ENCODE measurements at regions not wholly inside any gene's neighbourhood (a gene's known extent, or its start where the extent isn't known, plus 50 kb on each side); places are given as distances from the start of the nearest gene placed in this dataset.

DNA sequence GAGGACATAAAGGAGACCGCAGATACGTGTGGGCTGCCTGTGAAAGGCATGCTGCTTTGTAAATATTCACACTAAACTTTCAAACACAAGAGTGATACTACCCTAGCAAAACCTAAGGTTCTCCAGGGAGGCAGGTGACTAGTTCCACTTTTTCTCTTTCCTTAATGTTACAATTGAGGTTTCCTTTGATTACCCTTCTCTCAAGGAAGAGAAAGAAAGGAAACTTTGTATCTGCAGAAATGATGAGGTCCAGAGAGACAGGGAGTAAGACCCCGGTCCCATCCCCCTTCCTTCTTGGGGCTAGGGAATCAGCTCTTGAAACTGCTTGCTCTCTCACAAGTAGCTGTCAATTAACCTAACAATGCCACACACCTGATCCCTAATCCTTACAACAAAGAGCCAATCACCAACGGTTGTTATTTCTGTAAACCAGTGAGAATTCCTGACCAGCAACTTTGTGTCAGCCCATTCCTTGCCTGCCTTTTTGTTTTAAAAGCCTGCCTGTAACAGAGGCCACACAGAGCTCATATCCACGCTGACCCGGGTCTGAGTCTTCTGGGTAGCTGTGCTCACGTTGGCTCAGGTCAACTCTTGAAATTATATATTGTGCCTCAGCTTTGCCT is 754.8 kb upstream of the FRG1 start:
- H3K4me3 ChIP-seq (ENCODE audit: low read depth, low read length) = no peak overlapping the region
- TF ChIP-seq CTCF (IDR thresholded peaks at IDR 0.05; ENCODE audit: insufficient read depth, low read length) = no peak
- no peak for DNase-seq (ENCODE audit: low read depth)

DNA sequence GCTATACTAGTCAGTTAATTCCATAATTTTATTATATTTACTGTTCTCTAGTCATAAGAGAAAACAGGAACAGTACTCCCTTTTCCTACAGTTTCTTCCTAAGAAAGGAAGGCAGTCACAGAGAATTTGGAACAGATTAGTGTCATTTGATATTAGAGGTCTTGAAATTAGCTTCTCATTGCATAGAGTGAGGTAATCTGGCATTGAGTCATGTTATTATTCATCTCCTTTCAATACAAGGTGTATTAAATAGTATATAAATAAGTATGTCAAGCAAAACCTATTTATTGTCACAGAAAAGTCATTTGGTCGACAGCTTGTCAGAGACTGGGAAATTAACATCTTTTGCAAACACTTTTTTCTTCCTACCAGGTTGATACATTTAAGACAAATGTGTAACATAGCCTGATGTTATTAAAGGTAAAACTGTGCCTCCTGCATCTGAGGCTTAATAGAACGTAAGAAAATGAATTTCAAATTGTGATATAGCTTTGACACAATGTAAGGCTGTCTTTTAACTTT is 753.1 kb upstream of the FRG1 start:
- no peak for DNase-seq (ENCODE audit: low read depth)
- H3K4me3 ChIP-seq (ENCODE audit: low read depth, low read length) = no peak overlapping the region
- no peak for TF ChIP-seq CTCF (IDR thresholded peaks at IDR 0.05; ENCODE audit: insufficient read depth, low read length)

DNA sequence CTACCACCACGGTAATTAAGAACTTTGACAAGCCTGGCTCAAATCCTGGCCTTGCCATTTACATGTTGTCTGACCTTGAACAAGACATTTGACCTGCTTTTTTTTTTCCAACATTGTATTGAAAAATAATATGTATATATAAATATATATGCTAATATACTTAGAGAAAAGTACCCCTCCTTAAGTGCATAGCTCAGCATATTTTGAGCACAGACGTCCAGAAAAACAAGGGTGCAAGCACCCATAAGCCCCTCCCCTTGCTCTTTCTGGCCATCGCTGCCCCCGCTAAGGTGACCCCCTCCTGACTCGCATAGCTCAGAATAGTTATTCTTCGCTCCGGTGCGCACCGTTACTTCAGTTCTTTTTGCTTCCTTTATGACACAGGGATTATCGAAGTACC is 742.0 kb upstream of the FRG1 start:
- no peak for DNase-seq (ENCODE audit: low read depth)
- H3K4me3 ChIP-seq (ENCODE audit: low read depth, low read length) = no peak overlapping the region

GRCh38 chr4:189200353-189200752 is 740.3 kb upstream of the FRG1 start:
- H3K4me3 ChIP-seq (ENCODE audit: low read depth, low read length) = no peak overlapping the region
- no peak for TF ChIP-seq CTCF (IDR thresholded peaks at IDR 0.05; ENCODE audit: insufficient read depth, low read length)
- DNase-seq (ENCODE audit: low read depth) = no peak

More for the DNA sequence above, 742.0 kb upstream of the FRG1 start:
- no peak for TF ChIP-seq CTCF (IDR thresholded peaks at IDR 0.05; ENCODE audit: insufficient read depth, low read length)

DNA sequence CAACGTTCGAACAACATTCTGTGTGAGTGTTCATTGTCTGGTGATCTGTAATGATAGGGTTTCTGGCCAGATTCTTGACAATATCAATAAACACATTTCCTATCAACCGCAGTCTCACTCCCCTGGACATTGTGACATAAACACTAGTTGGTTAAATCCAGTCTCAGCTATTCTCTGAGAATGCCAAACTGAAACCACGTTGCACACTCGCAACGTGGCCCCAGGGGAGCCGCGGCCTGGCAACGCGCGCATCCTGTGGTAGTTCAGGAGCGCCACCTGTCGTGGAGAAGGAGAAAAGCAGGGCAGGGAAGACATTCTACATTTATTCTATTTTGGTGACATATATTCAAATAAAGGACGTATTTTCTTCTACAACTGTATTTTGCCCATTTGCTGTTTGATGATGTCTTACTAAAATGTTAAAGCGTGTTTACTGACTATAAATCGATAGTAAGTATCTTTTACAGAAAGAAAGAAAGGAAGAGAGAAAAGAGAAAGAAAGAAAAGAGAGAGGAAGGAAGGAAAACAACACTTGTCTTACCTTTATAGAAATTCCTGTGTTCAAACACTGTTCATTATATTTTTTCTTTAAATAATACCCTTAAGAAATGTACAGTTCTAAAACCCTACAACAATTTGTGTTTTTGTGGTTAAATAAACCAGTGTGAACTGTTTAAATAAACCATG is 738.3 kb upstream of the FRG1 start:
- peak; percentile 16 for DNase-seq (ENCODE audit: low read depth)
- no peak overlapping the region for H3K4me3 ChIP-seq (ENCODE audit: low read depth, low read length)
- peak; percentile 31 for TF ChIP-seq CTCF (IDR thresholded peaks at IDR 0.05; ENCODE audit: insufficient read depth, low read length)

DNA sequence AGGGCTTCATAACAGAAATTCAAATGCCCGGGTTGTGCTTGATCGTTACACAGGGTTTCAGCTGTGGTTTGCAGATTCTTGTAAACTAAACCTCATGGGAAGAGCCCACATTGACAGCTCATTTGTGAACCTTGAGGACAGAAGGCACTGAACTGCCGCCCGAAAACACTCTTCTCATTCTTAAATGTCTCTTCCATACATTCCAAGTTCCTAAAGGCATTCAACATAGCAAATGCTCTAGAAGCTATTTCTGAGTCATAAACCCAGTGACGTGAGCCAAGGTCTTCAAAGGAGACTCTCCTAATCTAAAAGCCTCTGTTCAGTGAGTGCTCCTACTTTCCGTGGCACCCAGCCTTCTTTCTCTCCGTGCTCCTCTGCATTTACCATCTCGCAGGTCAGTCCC is 737.8 kb upstream of the FRG1 start:
- no peak for TF ChIP-seq CTCF (IDR thresholded peaks at IDR 0.05; ENCODE audit: insufficient read depth, low read length)
- no peak overlapping the region for H3K4me3 ChIP-seq (ENCODE audit: low read depth, low read length)
- DNase-seq (ENCODE audit: low read depth) = no peak
